HL-60 (cell line): ENCODE measurements at regions not wholly inside any gene's neighbourhood (a gene's known extent, or its start where the extent isn't known, plus 50 kb on each side); places are given as distances from the start of the nearest gene placed in this dataset.

Experiments
- DNase-seq, 2 experiments: peaks; one replicate each; pipeline ENCODE4 v3.0.0-alpha.2; 2010 to 2020; ENCODE audit warnings: low read depth in 1 of 2, low spot score in 1 of 2
- H3K27ac ChIP-seq: fragments of 250-450 bp; sonication (Bioruptor Pico); replicated peaks from 2 replicates; pipeline ENCODE4 v1.5.1; 2020; ENCODE audit warnings: mild to moderate bottlenecking, moderate library complexity
- H3K27me3 ChIP-seq: fragments of 250-450 bp; sonication (Bioruptor Pico); 2 replicates; pipeline ENCODE4 v1.5.1; 2021; ENCODE audit warnings: mild to moderate bottlenecking, moderate library complexity; ENCODE audit not compliant: insufficient read depth, poor library complexity, severe bottlenecking
- H3K4me3 ChIP-seq: replicated peaks from 2 replicates; pipeline ENCODE4 v1.5.1; 2011; ENCODE audit warnings: mild to moderate bottlenecking, control low read depth, low read length; ENCODE audit not compliant: insufficient read depth
- GABPA ChIP-seq: IDR thresholded peaks from 2 replicates; pipeline ENCODE4 v1.6.1; 2012; ENCODE audit warnings: low read depth
- POLR2AphosphoS5 ChIP-seq: IDR thresholded peaks from 2 replicates; pipeline ENCODE4 v1.6.1; 2012; ENCODE audit warnings: low read depth
- SPI1 ChIP-seq: IDR thresholded peaks from 2 replicates; pipeline ENCODE4 v1.6.1; 2012; ENCODE audit warnings: low read depth, mild to moderate bottlenecking, borderline replicate concordance
- TF ChIP-seq, protein P1 (sequence below): IDR thresholded peaks from one replicate; pipeline ENCODE4 v1.5.1; 2011; ENCODE audit warnings: low read length, control low read depth, inconsistent platforms; ENCODE audit not compliant: insufficient read depth
- TF ChIP-seq, protein P2 (sequence below): IDR thresholded peaks from 2 replicates; pipeline ENCODE4 v1.6.1; 2012; ENCODE audit warnings: low read depth; ENCODE audit not compliant: insufficient replicate concordance

DNA sequence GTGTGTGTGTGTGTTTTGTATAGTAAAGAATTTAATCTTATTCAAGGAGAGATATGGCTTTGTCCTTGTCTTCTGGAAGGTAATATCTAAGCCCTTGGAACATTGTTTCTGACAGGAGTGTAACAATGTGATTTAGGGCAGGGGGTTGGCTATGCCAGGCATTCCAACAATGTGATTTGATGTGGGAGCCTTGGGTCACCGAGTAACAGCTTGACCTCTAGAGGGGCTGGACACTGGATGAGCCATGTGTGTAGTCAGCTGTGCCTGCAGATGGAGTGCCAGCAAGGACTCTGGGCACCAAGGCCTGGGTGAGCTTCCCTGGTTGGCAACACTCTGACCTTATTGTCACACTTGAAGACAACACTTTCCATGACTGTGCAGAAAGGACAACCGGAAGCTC, 336.1 kb upstream of the ZP4 start:
- no peak overlapping the region for H3K4me3 ChIP-seq
- no peaks in the 10 kb centered on the region for H3K27me3 ChIP-seq
- no peak for TF ChIP-seq GABPA
- TF ChIP-seq SPI1 = no peak
- TF ChIP-seq, protein P1, sequence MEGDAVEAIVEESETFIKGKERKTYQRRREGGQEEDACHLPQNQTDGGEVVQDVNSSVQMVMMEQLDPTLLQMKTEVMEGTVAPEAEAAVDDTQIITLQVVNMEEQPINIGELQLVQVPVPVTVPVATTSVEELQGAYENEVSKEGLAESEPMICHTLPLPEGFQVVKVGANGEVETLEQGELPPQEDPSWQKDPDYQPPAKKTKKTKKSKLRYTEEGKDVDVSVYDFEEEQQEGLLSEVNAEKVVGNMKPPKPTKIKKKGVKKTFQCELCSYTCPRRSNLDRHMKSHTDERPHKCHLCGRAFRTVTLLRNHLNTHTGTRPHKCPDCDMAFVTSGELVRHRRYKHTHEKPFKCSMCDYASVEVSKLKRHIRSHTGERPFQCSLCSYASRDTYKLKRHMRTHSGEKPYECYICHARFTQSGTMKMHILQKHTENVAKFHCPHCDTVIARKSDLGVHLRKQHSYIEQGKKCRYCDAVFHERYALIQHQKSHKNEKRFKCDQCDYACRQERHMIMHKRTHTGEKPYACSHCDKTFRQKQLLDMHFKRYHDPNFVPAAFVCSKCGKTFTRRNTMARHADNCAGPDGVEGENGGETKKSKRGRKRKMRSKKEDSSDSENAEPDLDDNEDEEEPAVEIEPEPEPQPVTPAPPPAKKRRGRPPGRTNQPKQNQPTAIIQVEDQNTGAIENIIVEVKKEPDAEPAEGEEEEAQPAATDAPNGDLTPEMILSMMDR = no peak
- no peak for TF ChIP-seq POLR2AphosphoS5
- TF ChIP-seq, protein P2, sequence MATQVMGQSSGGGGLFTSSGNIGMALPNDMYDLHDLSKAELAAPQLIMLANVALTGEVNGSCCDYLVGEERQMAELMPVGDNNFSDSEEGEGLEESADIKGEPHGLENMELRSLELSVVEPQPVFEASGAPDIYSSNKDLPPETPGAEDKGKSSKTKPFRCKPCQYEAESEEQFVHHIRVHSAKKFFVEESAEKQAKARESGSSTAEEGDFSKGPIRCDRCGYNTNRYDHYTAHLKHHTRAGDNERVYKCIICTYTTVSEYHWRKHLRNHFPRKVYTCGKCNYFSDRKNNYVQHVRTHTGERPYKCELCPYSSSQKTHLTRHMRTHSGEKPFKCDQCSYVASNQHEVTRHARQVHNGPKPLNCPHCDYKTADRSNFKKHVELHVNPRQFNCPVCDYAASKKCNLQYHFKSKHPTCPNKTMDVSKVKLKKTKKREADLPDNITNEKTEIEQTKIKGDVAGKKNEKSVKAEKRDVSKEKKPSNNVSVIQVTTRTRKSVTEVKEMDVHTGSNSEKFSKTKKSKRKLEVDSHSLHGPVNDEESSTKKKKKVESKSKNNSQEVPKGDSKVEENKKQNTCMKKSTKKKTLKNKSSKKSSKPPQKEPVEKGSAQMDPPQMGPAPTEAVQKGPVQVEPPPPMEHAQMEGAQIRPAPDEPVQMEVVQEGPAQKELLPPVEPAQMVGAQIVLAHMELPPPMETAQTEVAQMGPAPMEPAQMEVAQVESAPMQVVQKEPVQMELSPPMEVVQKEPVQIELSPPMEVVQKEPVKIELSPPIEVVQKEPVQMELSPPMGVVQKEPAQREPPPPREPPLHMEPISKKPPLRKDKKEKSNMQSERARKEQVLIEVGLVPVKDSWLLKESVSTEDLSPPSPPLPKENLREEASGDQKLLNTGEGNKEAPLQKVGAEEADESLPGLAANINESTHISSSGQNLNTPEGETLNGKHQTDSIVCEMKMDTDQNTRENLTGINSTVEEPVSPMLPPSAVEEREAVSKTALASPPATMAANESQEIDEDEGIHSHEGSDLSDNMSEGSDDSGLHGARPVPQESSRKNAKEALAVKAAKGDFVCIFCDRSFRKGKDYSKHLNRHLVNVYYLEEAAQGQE = no peak
- no peak for DNase-seq
- H3K27ac ChIP-seq = no peak overlapping the region

DNA sequence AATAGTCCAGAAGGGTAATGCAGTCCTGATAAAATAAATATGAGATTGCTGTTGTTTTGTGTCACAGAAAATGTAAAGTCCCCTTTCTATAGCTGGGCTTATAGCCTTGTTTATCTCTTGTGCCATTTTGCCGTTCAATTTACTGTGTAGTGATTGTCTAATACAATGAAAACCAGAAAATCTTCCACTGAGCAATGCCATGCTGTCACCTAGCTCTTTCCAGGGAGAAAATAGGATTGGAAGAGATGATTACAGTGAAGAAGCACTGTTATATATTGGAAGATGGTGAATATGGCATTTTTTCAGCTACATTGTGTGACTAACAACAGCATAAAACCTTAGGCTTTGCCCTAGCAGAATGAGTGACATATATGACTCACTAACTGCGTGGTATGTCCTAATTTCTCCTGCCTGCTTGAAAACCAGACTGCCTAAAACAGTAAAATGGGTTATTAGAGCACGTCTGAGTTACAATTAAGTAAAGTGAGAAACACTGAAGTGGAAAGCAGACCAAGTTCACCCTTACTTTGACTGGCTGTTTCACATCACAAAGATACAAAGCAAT, 332.4 kb upstream of the ZP4 start:
- no peak for DNase-seq
- Histone ChIP-seq H3K27ac (no peak overlapping the region), H3K27me3 (no peaks in the 10 kb centered on the region), H3K4me3 (no peak overlapping the region)
- TF ChIP-seq GABPA (no peak), POLR2AphosphoS5 (no peak), SPI1 (no peak)
- TF ChIP-seq, protein P1 = no peak
- TF ChIP-seq, protein P2 = no peak

DNA sequence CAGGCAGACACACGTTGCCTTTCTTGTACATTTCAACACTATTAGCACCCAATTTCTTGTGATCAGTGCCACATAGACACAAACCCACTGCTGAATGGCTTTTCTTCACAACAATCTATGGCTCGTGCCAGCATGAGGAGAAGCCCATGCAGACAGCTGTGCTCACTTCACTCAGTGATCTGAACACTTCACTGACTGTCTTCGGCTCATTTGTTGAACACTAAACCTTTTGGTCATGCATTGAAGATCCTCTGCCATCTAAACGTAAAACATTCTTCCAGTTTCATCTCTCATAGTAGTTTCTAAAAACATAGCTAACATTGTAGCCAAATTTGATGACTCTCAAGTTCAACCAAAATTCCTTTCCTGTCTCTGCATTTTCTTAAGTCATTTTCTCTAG, 331.0 kb upstream of the ZP4 start:
- H3K27ac ChIP-seq = no peak overlapping the region
- no peaks in the 10 kb centered on the region for H3K27me3 ChIP-seq
- TF ChIP-seq POLR2AphosphoS5 (no peak), SPI1 (no peak), GABPA (no peak)
- TF ChIP-seq, protein P1 = no peak
- TF ChIP-seq, protein P2 = no peak
- no peak overlapping the region for H3K4me3 ChIP-seq
- DNase-seq = no peak
